HS-27A (cell line): ENCODE measurements at regions not wholly inside any gene's neighbourhood (a gene's known extent, or its start where the extent isn't known, plus 50 kb on each side); places are given as distances from the start of the nearest gene placed in this dataset.

Experiments
- DNase-seq: peaks from one replicate; pipeline ENCODE4 v3.0.0-alpha.2; 2012; ENCODE audit warnings: low read depth, missing footprints

GRCh38 chr17:33777674-33778073, 477.4 kb upstream of the CCL2 start:
- DNase-seq, result no peak

- DNase-seq, result no peak
These were observed 476.4 kb upstream of the CCL2 start for GRCh38 chr17:33778505-33779233.

- DNase-seq, result no peak
These were observed 475.9 kb upstream of the CCL2 start for GRCh38 chr17:33779234-33779591.

GRCh38 chr17:33785281-33785680, 469.8 kb upstream of the CCL2 start:
- DNase-seq, result no peak

- no peak for DNase-seq
These were observed 468.6 kb upstream of the CCL2 start for GRCh38 chr17:33786478-33786877.

- DNase-seq, result no peak
These were observed 465.4 kb upstream of the CCL2 start for GRCh38 chr17:33789658-33790057.

- DNase-seq, result no peak
These were observed 457.9 kb upstream of the CCL2 start for GRCh38 chr17:33797181-33797580.

GRCh38 chr17:33798308-33798707, 456.8 kb upstream of the CCL2 start:
- DNase-seq, result no peak

- DNase-seq, result no peak
These were observed 452.5 kb upstream of the CCL2 start for GRCh38 chr17:33802349-33803198.

GRCh38 chr17:33803199-33803685, 451.8 kb upstream of the CCL2 start:
- no peak for DNase-seq

GRCh38 chr17:33803686-33804085, 451.4 kb upstream of the CCL2 start:
- no peak for DNase-seq

GRCh38 chr17:33804401-33804800, 450.7 kb upstream of the CCL2 start:
- DNase-seq, result no peak

GRCh38 chr17:33806631-33807030, 448.5 kb upstream of the CCL2 start:
- DNase-seq, result no peak

- DNase-seq, result no peak
These were observed 445.3 kb upstream of the CCL2 start for GRCh38 chr17:33809748-33810147.

GRCh38 chr17:33811004-33811760, 443.9 kb upstream of the CCL2 start:
- no peak for DNase-seq

- DNase-seq, result no peak
These were observed 443.0 kb upstream of the CCL2 start for GRCh38 chr17:33811984-33812577.

- DNase-seq, result no peak
These were observed 440.2 kb upstream of the CCL2 start for GRCh38 chr17:33814852-33815251.

- DNase-seq, result no peak
These were observed 439.0 kb upstream of the CCL2 start for GRCh38 chr17:33816036-33816435.

- no peak for DNase-seq
These were observed 438.1 kb upstream of the CCL2 start for GRCh38 chr17:33816842-33817617.

GRCh38 chr17:33819539-33819938, 435.5 kb upstream of the CCL2 start:
- no peak for DNase-seq

GRCh38 chr17:33832262-33832661, 422.8 kb upstream of the CCL2 start:
- no peak for DNase-seq
